ENCODE measurements at regions not wholly inside any gene's neighbourhood (a gene's known extent, or its start where the extent isn't known, plus 50 kb on each side); places are given as distances from the start of the nearest gene placed in this dataset.

DNA sequence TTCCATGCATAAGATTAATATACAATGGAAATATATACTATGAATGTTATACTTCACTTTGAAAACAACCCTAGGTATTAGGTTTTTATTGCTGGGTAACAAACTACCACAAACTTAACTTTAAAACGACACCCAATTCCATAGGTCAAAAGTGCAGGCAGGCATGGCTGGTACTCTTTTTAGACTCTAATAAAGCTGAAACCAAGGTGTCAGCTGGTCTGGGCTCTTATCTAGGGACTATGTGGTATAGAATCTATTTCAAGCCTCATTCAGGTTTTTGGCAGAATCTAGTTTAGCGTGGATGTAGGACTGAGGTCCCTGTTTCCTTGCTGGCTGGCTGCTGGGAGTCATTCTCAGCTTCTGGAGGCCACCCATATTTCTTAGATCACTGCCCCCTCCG, 65.0 kb upstream of the TMEM168 start:
- TF ChIP-seq CTCF (conservative IDR thresholded peaks at IDR 0.05; ENCODE audit: low read depth, low read length) (no peak), EZH2phosphoT487 (IDR thresholded peaks at IDR 0.05; ENCODE audit: borderline replicate concordance, low read length) (no peak), EZH2 (IDR thresholded peaks at IDR 0.05; ENCODE audit: low read length, unreplicated experiment) (no peak)
- CTCF ChIA-PET: no interaction called here
- no peak for ATAC-seq
- Histone ChIP-seq H3K36me3 (ENCODE audit: low read depth, low read length) (no peaks in the 10 kb centered on the region), H4K20me1 (ENCODE audit: low read length) (no peaks in the 10 kb centered on the region), H2AFZ (ENCODE audit: low read length) (no peak overlapping the region), H3K79me2 (ENCODE audit: low read length) (no peaks in the 10 kb centered on the region), H3K4me1 (ENCODE audit: insufficient read depth, low read length) (no peaks in the 10 kb centered on the region), H3K9me2 (replicated peaks; ENCODE audit: low read length) (no peaks in the 10 kb centered on the region), H3K27me3 (ENCODE audit: low read length) (no peaks in the 10 kb centered on the region), H3F3A (ENCODE audit: low read length, unreplicated experiment) (no peaks in the 10 kb centered on the region), H3K9me3 (ENCODE audit: low read length) (no peaks in the 10 kb centered on the region), H3K27ac (ENCODE audit: low read length) (no peak overlapping the region), H3K9ac (ENCODE audit: low read length) (no peak overlapping the region), H3K4me3 (ENCODE audit: low read length) (no peak overlapping the region), H3K4me2 (ENCODE audit: low read length) (no peak overlapping the region)
- intact Hi-C loops (cut with micrococcal nuclease): no loop called here
- DNase-seq: no peak
- no TSS peak for BruUV-seq (replicated peaks)
- POLR2A ChIA-PET (ENCODE audit: unreplicated experiment): no interaction called here

- no TSS peak for BruUV-seq (replicated peaks)
- no peak overlapping the region for H3K4me2 ChIP-seq (ENCODE audit: low read length)
- no peaks in the 10 kb centered on the region for H3K9me3 ChIP-seq (ENCODE audit: low read length)
- H3K27me3 ChIP-seq (ENCODE audit: low read length): no peaks in the 10 kb centered on the region
- H3K27ac ChIP-seq (ENCODE audit: low read length): no peak overlapping the region
- no peaks in the 10 kb centered on the region for H4K20me1 ChIP-seq (ENCODE audit: low read length)
- no peaks in the 10 kb centered on the region for H3K36me3 ChIP-seq (ENCODE audit: low read depth, low read length)
- H3F3A ChIP-seq (ENCODE audit: low read length, unreplicated experiment): no peaks in the 10 kb centered on the region
- H3K4me3 ChIP-seq (ENCODE audit: low read length): no peak overlapping the region
- no peak for DNase-seq
- TF ChIP-seq EZH2phosphoT487 (IDR thresholded peaks at IDR 0.05; ENCODE audit: borderline replicate concordance, low read length): no peak
- TF ChIP-seq CTCF (conservative IDR thresholded peaks at IDR 0.05; ENCODE audit: low read depth, low read length): no peak
- POLR2A ChIA-PET (ENCODE audit: unreplicated experiment): no interaction called here
- no peak overlapping the region for H2AFZ ChIP-seq (ENCODE audit: low read length)
- intact Hi-C loops (cut with micrococcal nuclease): no loop called here
- CTCF ChIA-PET: no interaction called here
- H3K9ac ChIP-seq (ENCODE audit: low read length): no peak overlapping the region
- no peaks in the 10 kb centered on the region for H3K4me1 ChIP-seq (ENCODE audit: insufficient read depth, low read length)
- ATAC-seq: no peak
- H3K9me2 ChIP-seq (replicated peaks; ENCODE audit: low read length): no peaks in the 10 kb centered on the region
- no peaks in the 10 kb centered on the region for H3K79me2 ChIP-seq (ENCODE audit: low read length)
Measured at GRCh38 chr7:112854169-112854568, 64.0 kb upstream of the TMEM168 start.

DNA sequence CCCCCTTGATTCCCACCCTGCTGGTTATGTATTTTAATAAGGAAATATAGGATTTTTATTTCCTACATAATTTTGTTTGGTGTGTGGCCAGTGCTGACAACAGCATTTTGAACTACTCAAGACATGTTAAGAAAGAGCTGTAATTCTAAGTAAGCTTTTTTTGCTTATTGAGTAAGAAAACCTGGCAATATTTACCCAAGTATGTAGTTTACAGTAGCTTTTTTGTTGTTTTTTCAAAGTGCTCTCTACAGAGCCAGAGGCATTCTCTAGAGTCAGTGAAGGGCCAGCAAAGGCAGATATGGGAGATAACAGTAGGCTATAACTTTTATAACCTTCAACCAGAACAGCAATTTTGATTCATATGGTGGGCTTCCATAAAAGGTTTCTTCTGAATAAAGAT, 63.2 kb upstream of the TMEM168 start:
- Histone ChIP-seq H3K36me3 (ENCODE audit: low read depth, low read length) (no peaks in the 10 kb centered on the region), H3K4me3 (ENCODE audit: low read length) (no peak overlapping the region), H3K9ac (ENCODE audit: low read length) (no peak overlapping the region), H3K9me2 (replicated peaks; ENCODE audit: low read length) (no peaks in the 10 kb centered on the region), H4K20me1 (ENCODE audit: low read length) (no peaks in the 10 kb centered on the region), H3F3A (ENCODE audit: low read length, unreplicated experiment) (no peaks in the 10 kb centered on the region), H3K27me3 (ENCODE audit: low read length) (no peaks in the 10 kb centered on the region), H3K79me2 (ENCODE audit: low read length) (no peaks in the 10 kb centered on the region), H2AFZ (ENCODE audit: low read length) (no peak overlapping the region), H3K4me1 (ENCODE audit: insufficient read depth, low read length) (no peaks in the 10 kb centered on the region), H3K4me2 (ENCODE audit: low read length) (no peak overlapping the region), H3K9me3 (ENCODE audit: low read length) (no peaks in the 10 kb centered on the region), H3K27ac (ENCODE audit: low read length) (no peak overlapping the region)
- ChIA-PET POLR2A (ENCODE audit: unreplicated experiment) (no interaction called here), CTCF (no interaction called here)
- ATAC-seq (no peak), DNase-seq (no peak)
- TF ChIP-seq EZH2phosphoT487 (IDR thresholded peaks at IDR 0.05; ENCODE audit: borderline replicate concordance, low read length) (no peak), CTCF (conservative IDR thresholded peaks at IDR 0.05; ENCODE audit: low read depth, low read length) (no peak), EZH2 (IDR thresholded peaks at IDR 0.05; ENCODE audit: low read length, unreplicated experiment) (no peak)
- BruUV-seq (replicated peaks): no TSS peak
- intact Hi-C loops (cut with micrococcal nuclease): no loop called here
